SK-N-MC (cell line): ENCODE measurements at regions not wholly inside any gene's neighbourhood (a gene's known extent, or its start where the extent isn't known, plus 50 kb on each side); places are given as distances from the start of the nearest gene placed in this dataset.

Source experiments
- FOXP2 ChIP-seq: optimal IDR thresholded peaks from 2 replicates; pipeline ENCODE3; 2011; ENCODE audit warnings: mild to moderate bottlenecking, moderate library complexity; ENCODE audit not compliant: insufficient read depth; ENCODE audit errors: extremely low read length, control extremely low read depth
- POLR2AphosphoS5 ChIP-seq: IDR thresholded peaks from 2 replicates; pipeline ENCODE4 v1.6.1; 2012; ENCODE audit warnings: mild to moderate bottlenecking, low read depth, low read length, borderline replicate concordance

GRCh38 chr7:84682543-84682942, 488.0 kb upstream of the SEMA3A start:
- TF ChIP-seq POLR2AphosphoS5 (no peak), FOXP2 (no peak)
